ENCODE measurements at regions not wholly inside any gene's neighbourhood (a gene's known extent, or its start where the extent isn't known, plus 50 kb on each side); places are given as distances from the start of the nearest gene placed in this dataset.

DNA sequence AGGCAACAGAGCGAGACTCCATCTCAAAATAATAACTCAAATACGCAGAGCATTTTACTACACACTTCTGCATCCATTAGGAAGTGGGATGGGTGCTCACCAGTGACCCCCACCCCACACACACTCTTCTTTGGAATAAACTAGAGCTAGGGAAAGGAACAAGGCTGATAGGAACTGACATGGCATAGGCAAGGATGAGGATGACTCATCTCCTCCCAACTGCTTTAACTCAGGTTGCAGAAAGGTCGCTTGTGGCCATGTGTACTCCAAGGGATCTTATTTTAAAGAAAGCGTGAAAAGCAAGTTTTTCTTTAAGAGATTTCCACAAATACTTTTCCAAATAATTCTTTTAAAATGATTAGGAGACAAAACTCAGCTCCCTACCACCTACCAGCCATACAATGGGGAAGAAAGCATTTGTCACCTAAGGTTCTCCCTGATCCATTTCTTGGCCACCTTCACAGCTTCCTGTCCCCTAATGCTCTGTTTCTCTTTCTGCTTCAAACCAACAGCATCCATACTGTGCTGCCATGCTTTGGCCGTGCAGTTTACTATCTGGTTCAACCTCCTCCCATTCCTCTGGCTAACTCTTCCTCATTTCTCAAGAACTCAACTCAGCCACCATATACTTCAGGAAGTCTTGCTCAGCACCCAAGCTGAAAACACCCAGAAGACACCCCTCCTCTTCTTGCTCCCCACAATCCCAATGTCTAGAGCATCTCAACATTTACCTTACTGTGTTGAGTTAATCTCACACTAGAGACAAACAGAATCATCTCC is 211.9 kb downstream of the ACTL7B start:
- TF ChIP-seq SP2 (tag by site-specific recombination; IDR thresholded peaks at IDR 0.05), result no peak
- TF ChIP-seq ZFP69B (tag by site-specific recombination; IDR thresholded peaks at IDR 0.05), result no peak
- TF ChIP-seq ZNF501 (tag by site-specific recombination; IDR thresholded peaks at IDR 0.05), result no peak
- TF ChIP-seq, protein P1, sequence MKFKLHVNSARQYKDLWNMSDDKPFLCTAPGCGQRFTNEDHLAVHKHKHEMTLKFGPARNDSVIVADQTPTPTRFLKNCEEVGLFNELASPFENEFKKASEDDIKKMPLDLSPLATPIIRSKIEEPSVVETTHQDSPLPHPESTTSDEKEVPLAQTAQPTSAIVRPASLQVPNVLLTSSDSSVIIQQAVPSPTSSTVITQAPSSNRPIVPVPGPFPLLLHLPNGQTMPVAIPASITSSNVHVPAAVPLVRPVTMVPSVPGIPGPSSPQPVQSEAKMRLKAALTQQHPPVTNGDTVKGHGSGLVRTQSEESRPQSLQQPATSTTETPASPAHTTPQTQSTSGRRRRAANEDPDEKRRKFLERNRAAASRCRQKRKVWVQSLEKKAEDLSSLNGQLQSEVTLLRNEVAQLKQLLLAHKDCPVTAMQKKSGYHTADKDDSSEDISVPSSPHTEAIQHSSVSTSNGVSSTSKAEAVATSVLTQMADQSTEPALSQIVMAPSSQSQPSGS (tag by site-specific recombination; IDR thresholded peaks at IDR 0.05; ENCODE audit: low read depth), result no peak
- TF ChIP-seq ZNF664 (tag by site-specific recombination; IDR thresholded peaks at IDR 0.05), result no peak
- no peak for TF ChIP-seq IKZF3 (tag by site-specific recombination; IDR thresholded peaks at IDR 0.05)
- no peak for TF ChIP-seq ZNF157 (tag by site-specific recombination; IDR thresholded peaks at IDR 0.05)
